Activated CD8-positive, alpha-beta T cell treated with anti-CD3 and anti-CD28 coated beads for 36 hours (primary cell): ENCODE measurements at regions not wholly inside any gene's neighbourhood (a gene's known extent, or its start where the extent isn't known, plus 50 kb on each side); places are given as distances from the start of the nearest gene placed in this dataset.

Experiments
- ATAC-seq: fragments of 200-7000 bp; cut with Tn5 transposase; one replicate; pipeline ENCODE4 v1.10.0; 2021; ENCODE audit warnings: mild to moderate bottlenecking, moderate library complexity
- CTCF ChIA-PET: fragments of 350-600 bp; sonication (Branson Sonifier 250); formaldehyde crosslinking; loops from one replicate; lab custom pipeline; 2021; ENCODE audit warnings: antibody characterized with exemption; lab: Charles Lee
- POLR2A ChIA-PET: fragments of 350-600 bp; sonication (Branson Sonifier 250); formaldehyde crosslinking; loops from one replicate; lab custom pipeline; 2021; ENCODE audit warnings: antibody characterized with exemption; lab: Charles Lee
- DNase-seq: peaks from one replicate; pipeline ENCODE4 v3.0.0-alpha.2; 2020
- H3K27ac Mint-ChIP-seq: one replicate; pipeline ENCODE4 v1.8.0; 2021; ENCODE audit warnings: mild to moderate bottlenecking, mixed read lengths
- H3K27me3 Mint-ChIP-seq: one replicate; pipeline ENCODE4 v1.8.0; 2021; ENCODE audit warnings: mixed read lengths
- H3K36me3 Mint-ChIP-seq: one replicate; pipeline ENCODE4 v1.8.0; 2021; ENCODE audit warnings: low read depth, mixed read lengths
- H3K4me1 Mint-ChIP-seq: one replicate; pipeline ENCODE4 v1.8.0; 2021; ENCODE audit warnings: low read depth, mixed read lengths
- H3K4me3 Mint-ChIP-seq: one replicate; pipeline ENCODE4 v1.8.0; 2021; ENCODE audit warnings: mild to moderate bottlenecking, moderate library complexity, mixed read lengths
- H3K9me3 Mint-ChIP-seq: one replicate; pipeline ENCODE4 v1.8.0; 2021; ENCODE audit warnings: mixed read lengths
- intact Hi-C: fragments of 100-400 bp; cut with micrococcal nuclease; formaldehyde crosslinking; loops from one replicate; pipeline ENCODE4 v1.10.0; 2022
- TF ChIP-seq, protein P1 (sequence below): fragments of 200-600 bp; IDR thresholded peaks from one replicate; pipeline ENCODE4 v1.8.0; 2022; ENCODE audit warnings: antibody characterized with exemption, mild to moderate bottlenecking

GRCh38 chr1:238205045-238205662 is 314.4 kb upstream of the ZP4 start:
- CTCF ChIA-PET = no interaction called here
- H3K27me3 Mint-ChIP-seq = no peaks in the 10 kb centered on the region
- H3K36me3 Mint-ChIP-seq = no peaks in the 10 kb centered on the region
- DNase-seq = no peak
- no peak overlapping the region for H3K27ac Mint-ChIP-seq
- no peak overlapping the region for H3K4me3 Mint-ChIP-seq
- H3K4me1 Mint-ChIP-seq = no peaks in the 10 kb centered on the region
- TF ChIP-seq, protein P1, sequence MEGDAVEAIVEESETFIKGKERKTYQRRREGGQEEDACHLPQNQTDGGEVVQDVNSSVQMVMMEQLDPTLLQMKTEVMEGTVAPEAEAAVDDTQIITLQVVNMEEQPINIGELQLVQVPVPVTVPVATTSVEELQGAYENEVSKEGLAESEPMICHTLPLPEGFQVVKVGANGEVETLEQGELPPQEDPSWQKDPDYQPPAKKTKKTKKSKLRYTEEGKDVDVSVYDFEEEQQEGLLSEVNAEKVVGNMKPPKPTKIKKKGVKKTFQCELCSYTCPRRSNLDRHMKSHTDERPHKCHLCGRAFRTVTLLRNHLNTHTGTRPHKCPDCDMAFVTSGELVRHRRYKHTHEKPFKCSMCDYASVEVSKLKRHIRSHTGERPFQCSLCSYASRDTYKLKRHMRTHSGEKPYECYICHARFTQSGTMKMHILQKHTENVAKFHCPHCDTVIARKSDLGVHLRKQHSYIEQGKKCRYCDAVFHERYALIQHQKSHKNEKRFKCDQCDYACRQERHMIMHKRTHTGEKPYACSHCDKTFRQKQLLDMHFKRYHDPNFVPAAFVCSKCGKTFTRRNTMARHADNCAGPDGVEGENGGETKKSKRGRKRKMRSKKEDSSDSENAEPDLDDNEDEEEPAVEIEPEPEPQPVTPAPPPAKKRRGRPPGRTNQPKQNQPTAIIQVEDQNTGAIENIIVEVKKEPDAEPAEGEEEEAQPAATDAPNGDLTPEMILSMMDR = no peak
- intact Hi-C loops = no loop called here
- POLR2A ChIA-PET = no interaction called here
- ATAC-seq = no peak
- H3K9me3 Mint-ChIP-seq = peaks cover 6% of the 10 kb centered on the region

- TF ChIP-seq, protein P1 = no peak
- H3K36me3 Mint-ChIP-seq = no peaks in the 10 kb centered on the region
- H3K4me3 Mint-ChIP-seq = no peak overlapping the region
- DNase-seq = no peak
- no peak overlapping the region for H3K27ac Mint-ChIP-seq
- peaks cover 3% of the 10 kb centered on the region for H3K9me3 Mint-ChIP-seq
- POLR2A ChIA-PET = no interaction called here
- ATAC-seq = no peak
- no peaks in the 10 kb centered on the region for H3K27me3 Mint-ChIP-seq
- intact Hi-C loops = no loop called here
- H3K4me1 Mint-ChIP-seq = no peaks in the 10 kb centered on the region
- CTCF ChIA-PET = no interaction called here
These were observed 311.3 kb upstream of the ZP4 start for GRCh38 chr1:238201992-238202391.

DNA sequence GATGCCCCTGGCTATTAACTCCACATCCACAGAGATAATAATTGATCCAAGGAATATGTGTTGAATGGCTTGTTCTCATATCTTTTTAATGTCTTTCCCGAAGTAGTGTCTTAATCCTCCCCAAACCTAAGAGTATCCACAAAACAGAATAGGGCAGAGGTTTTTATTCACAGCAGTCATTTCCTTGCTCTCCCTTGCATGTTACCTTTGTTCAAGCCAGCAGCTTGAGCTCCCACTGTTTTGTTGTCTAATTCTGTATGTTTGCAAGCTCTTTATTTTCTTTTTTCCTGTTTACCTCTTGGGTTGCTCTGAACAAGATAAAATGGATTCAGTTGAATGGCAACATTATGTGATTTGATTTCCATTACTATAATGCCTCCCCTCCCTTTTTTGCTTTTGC is 308.6 kb upstream of the ZP4 start:
- no peak for ATAC-seq
- TF ChIP-seq, protein P1 = no peak

GRCh38 chr1:238196516-238196915 is 305.8 kb upstream of the ZP4 start:
- ChIA-PET POLR2A (no interaction called here), CTCF (no interaction called here)
- ATAC-seq (no peak), DNase-seq (no peak)
- Mint-ChIP-seq H3K4me3 (no peak overlapping the region), H3K9me3 (peaks cover 4% of the 10 kb centered on the region), H3K4me1 (no peaks in the 10 kb centered on the region), H3K36me3 (no peaks in the 10 kb centered on the region), H3K27ac (no peak overlapping the region), H3K27me3 (no peaks in the 10 kb centered on the region)
- intact Hi-C loops = no loop called here
- TF ChIP-seq, protein P1 = no peak

More for the DNA sequence above, 308.6 kb upstream of the ZP4 start:
- no peak for DNase-seq
- Mint-ChIP-seq H3K36me3 (no peaks in the 10 kb centered on the region), H3K27ac (no peak overlapping the region), H3K9me3 (peaks cover 7% of the 10 kb centered on the region), H3K27me3 (no peaks in the 10 kb centered on the region), H3K4me1 (no peaks in the 10 kb centered on the region), H3K4me3 (no peak overlapping the region)
- CTCF ChIA-PET = no interaction called here
- intact Hi-C loops = no loop called here
- POLR2A ChIA-PET = no interaction called here

DNA sequence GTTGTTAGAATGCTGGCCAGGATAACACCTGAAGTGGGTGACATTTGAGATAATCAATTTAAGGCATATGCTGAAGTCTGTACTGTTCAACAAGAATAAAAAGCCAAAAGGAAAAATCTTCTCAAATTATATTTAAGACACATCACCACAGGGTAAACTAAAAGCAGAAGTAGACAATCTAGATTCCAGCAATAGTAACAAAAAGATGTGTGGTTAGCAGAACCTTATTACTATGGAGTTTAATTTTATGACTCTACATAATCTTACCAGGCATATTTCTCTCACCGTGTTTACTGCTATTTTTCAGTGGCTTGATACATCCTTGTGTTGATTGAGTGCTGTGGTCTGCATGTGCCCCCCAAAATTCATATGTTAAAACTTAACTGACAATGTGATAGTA is 300.4 kb upstream of the ZP4 start:
- ATAC-seq (no peak), DNase-seq (no peak)
- H3K4me1 Mint-ChIP-seq = no peaks in the 10 kb centered on the region
- POLR2A ChIA-PET = no interaction called here
- TF ChIP-seq, protein P1 = no peak
- no peaks in the 10 kb centered on the region for H3K27me3 Mint-ChIP-seq
- intact Hi-C loops = no loop called here
- no peak overlapping the region for H3K4me3 Mint-ChIP-seq
- H3K27ac Mint-ChIP-seq = no peak overlapping the region
- CTCF ChIA-PET = no interaction called here
- H3K9me3 Mint-ChIP-seq = peaks cover 6% of the 10 kb centered on the region
- H3K36me3 Mint-ChIP-seq = no peaks in the 10 kb centered on the region
